Endodermal cell (in vitro differentiated cells): ENCODE measurements at regions not wholly inside any gene's neighbourhood (a gene's known extent, or its start where the extent isn't known, plus 50 kb on each side); places are given as distances from the start of the nearest gene placed in this dataset.

Experiments
- DNase-seq: peaks from one replicate; pipeline ENCODE4 v3.0.0-alpha.2; 2017
- H3K27ac ChIP-seq: 2 replicates; pipeline ENCODE4 v1.5.1; 2013; ENCODE audit warnings: mild to moderate bottlenecking, low read depth, low read length, moderate library complexity
- H3K27me3 ChIP-seq: 2 replicates; pipeline ENCODE4 v1.6.1; 2013; ENCODE audit warnings: mild to moderate bottlenecking, low read length, moderate library complexity; ENCODE audit not compliant: insufficient read depth, control insufficient read depth, poor library complexity, severe bottlenecking
- H3K36me3 ChIP-seq: 2 replicates; pipeline ENCODE4 v1.7.0; 2013; ENCODE audit warnings: mild to moderate bottlenecking, low read length, moderate library complexity; ENCODE audit not compliant: control insufficient read depth, insufficient read depth
- H3K4me1 ChIP-seq: one replicate; pipeline ENCODE4 v1.7.0; 2013; ENCODE audit warnings: low read length; ENCODE audit not compliant: control insufficient read depth, insufficient read depth
- H3K4me3 ChIP-seq: 2 replicates; pipeline ENCODE4 v1.5.1; 2013; ENCODE audit warnings: mild to moderate bottlenecking, low read length, moderate library complexity
- H3K9ac ChIP-seq: 2 replicates; pipeline ENCODE4 v1.6.1; 2013; ENCODE audit warnings: mild to moderate bottlenecking, low read length, moderate library complexity; ENCODE audit not compliant: poor library complexity, severe bottlenecking; ENCODE audit errors: extremely low read depth
- H3K9me3 ChIP-seq: 2 replicates; pipeline ENCODE4 v1.6.1; 2013; ENCODE audit warnings: mild to moderate bottlenecking, low read length, moderate library complexity; ENCODE audit not compliant: control insufficient read depth
- H3K27ac Mint-ChIP-seq: 2 replicates; pipeline ENCODE4 v1.8.0; 2020; ENCODE audit warnings: mixed read lengths
- H3K27me3 Mint-ChIP-seq: 2 replicates; pipeline ENCODE4 v1.8.0; 2021; ENCODE audit warnings: mild to moderate bottlenecking, mixed read lengths; ENCODE audit not compliant: insufficient read depth
- H3K36me3 Mint-ChIP-seq: 2 replicates; pipeline ENCODE4 v1.8.0; 2020; ENCODE audit warnings: low read depth, mixed read lengths
- H3K4me1 Mint-ChIP-seq: 2 replicates; pipeline ENCODE4 v1.8.0; 2020; ENCODE audit warnings: mixed read lengths
- H3K4me3 Mint-ChIP-seq: 2 replicates; pipeline ENCODE4 v1.8.0; 2020; ENCODE audit warnings: mild to moderate bottlenecking, moderate library complexity, mixed read lengths
- H3K9me3 Mint-ChIP-seq: 2 replicates; pipeline ENCODE4 v1.8.0; 2020; ENCODE audit warnings: mild to moderate bottlenecking, mixed read lengths
- WGBS, 2 experiments: methylation state at CpG; one replicate each; pipeline versions ENCODE4 v1.1.5 to v1.1.7; 2013; ENCODE audit warnings: missing lambda C conversion rate in 2 of 2, mixed read lengths in 1 of 2; ENCODE audit not compliant: insufficient coverage in 1 of 2, insufficient read length in 1 of 2; 5-methylcytosine and 5-hydroxymethylcytosine counted together
- TF ChIP-seq, protein P1 (sequence below): fragments of 200-600 bp; sonication (generic); conservative IDR thresholded peaks from 2 replicates; pipeline ENCODE4 v1.5.0; 2021; ENCODE audit warnings: antibody characterized with exemption, mild to moderate bottlenecking

DNA sequence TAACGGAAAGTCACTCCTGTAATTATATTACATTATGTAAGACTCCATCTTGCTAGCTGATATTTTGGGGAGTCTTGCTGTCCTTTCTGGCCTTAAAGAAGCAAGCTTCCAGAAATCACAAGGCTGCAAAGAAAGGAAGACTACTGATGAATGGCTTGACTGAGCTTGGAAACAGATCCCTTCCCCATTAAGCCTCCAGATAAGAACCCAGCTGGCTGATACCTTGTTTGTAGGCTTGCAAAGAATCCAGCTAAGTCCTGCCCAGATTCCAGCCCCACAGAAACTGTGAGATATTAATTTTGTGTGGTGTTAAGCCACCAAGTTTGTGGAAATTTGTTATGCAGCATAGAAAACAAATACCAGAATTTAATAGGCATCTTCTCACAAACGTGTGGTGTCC lies 49.9 kb upstream of the TMEM106B start:
- Histone ChIP-seq H3K36me3 (no peaks in the 10 kb centered on the region), H3K4me1 (no peaks in the 10 kb centered on the region), H3K9me3 (no peaks in the 10 kb centered on the region), H3K27me3 (no peaks in the 10 kb centered on the region), H3K4me3 (no peak overlapping the region), H3K9ac (no peak overlapping the region), H3K27ac (no peak overlapping the region)
- no peak for DNase-seq
- H3K4me1 Mint-ChIP-seq: no peaks in the 10 kb centered on the region
- 20 to 40% methylated on average over 1 of the region's 2 CpGs for WGBS, 2 experiments
- no peak overlapping the region for H3K4me3 Mint-ChIP-seq
- no peak overlapping the region for H3K27ac Mint-ChIP-seq
- TF ChIP-seq, protein P1, sequence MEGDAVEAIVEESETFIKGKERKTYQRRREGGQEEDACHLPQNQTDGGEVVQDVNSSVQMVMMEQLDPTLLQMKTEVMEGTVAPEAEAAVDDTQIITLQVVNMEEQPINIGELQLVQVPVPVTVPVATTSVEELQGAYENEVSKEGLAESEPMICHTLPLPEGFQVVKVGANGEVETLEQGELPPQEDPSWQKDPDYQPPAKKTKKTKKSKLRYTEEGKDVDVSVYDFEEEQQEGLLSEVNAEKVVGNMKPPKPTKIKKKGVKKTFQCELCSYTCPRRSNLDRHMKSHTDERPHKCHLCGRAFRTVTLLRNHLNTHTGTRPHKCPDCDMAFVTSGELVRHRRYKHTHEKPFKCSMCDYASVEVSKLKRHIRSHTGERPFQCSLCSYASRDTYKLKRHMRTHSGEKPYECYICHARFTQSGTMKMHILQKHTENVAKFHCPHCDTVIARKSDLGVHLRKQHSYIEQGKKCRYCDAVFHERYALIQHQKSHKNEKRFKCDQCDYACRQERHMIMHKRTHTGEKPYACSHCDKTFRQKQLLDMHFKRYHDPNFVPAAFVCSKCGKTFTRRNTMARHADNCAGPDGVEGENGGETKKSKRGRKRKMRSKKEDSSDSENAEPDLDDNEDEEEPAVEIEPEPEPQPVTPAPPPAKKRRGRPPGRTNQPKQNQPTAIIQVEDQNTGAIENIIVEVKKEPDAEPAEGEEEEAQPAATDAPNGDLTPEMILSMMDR: no peak
- no peaks in the 10 kb centered on the region for H3K27me3 Mint-ChIP-seq
- H3K9me3 Mint-ChIP-seq: peaks cover 10% of the 10 kb centered on the region
- H3K36me3 Mint-ChIP-seq: no peaks in the 10 kb centered on the region
